ENCODE measurements at regions not wholly inside any gene's neighbourhood (a gene's known extent, or its start where the extent isn't known, plus 50 kb on each side); places are given as distances from the start of the nearest gene placed in this dataset.

DNA sequence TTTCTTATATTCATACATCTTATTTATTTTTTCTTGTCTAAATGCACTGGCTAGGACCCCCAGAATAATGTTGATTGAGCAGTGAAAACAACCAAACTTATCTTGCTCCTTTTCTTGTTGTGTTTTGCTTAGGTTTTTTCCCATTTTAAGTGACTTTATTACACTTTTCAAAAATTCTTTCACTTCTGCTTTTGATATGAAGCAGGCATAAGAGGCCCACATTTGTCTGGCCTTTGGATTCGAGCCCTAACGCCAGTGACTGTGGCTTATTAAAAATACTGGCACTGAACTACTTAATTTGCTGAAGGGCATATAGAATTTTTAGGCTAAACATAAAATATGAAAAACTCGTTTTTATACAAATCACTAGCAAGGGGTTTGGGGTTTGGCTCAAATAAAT lies 197.0 kb downstream of the ASB9 start:
- TF ChIP-seq, protein P1, sequence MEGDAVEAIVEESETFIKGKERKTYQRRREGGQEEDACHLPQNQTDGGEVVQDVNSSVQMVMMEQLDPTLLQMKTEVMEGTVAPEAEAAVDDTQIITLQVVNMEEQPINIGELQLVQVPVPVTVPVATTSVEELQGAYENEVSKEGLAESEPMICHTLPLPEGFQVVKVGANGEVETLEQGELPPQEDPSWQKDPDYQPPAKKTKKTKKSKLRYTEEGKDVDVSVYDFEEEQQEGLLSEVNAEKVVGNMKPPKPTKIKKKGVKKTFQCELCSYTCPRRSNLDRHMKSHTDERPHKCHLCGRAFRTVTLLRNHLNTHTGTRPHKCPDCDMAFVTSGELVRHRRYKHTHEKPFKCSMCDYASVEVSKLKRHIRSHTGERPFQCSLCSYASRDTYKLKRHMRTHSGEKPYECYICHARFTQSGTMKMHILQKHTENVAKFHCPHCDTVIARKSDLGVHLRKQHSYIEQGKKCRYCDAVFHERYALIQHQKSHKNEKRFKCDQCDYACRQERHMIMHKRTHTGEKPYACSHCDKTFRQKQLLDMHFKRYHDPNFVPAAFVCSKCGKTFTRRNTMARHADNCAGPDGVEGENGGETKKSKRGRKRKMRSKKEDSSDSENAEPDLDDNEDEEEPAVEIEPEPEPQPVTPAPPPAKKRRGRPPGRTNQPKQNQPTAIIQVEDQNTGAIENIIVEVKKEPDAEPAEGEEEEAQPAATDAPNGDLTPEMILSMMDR (IDR thresholded peaks at IDR 0.05) = no peak
- no peak for TF ChIP-seq EZH2 (IDR thresholded peaks at IDR 0.05; ENCODE audit: borderline replicate concordance, insufficient read depth, low read depth, low read length, poor library complexity, severe bottlenecking)
